Activated CD4-positive, alpha-beta T cell treated with anti-CD3 and anti-CD28 coated beads for 1 hour (primary cell): ENCODE measurements at regions not wholly inside any gene's neighbourhood (a gene's known extent, or its start where the extent isn't known, plus 50 kb on each side); places are given as distances from the start of the nearest gene placed in this dataset.

Source experiments
- DNase-seq: peaks from one replicate; pipeline ENCODE4 v3.0.0-alpha.2; 2020

GRCh38 chr10:44196008-44196320 lies 188.9 kb downstream of the CXCL12 start:
- DNase-seq: no peak

DNA sequence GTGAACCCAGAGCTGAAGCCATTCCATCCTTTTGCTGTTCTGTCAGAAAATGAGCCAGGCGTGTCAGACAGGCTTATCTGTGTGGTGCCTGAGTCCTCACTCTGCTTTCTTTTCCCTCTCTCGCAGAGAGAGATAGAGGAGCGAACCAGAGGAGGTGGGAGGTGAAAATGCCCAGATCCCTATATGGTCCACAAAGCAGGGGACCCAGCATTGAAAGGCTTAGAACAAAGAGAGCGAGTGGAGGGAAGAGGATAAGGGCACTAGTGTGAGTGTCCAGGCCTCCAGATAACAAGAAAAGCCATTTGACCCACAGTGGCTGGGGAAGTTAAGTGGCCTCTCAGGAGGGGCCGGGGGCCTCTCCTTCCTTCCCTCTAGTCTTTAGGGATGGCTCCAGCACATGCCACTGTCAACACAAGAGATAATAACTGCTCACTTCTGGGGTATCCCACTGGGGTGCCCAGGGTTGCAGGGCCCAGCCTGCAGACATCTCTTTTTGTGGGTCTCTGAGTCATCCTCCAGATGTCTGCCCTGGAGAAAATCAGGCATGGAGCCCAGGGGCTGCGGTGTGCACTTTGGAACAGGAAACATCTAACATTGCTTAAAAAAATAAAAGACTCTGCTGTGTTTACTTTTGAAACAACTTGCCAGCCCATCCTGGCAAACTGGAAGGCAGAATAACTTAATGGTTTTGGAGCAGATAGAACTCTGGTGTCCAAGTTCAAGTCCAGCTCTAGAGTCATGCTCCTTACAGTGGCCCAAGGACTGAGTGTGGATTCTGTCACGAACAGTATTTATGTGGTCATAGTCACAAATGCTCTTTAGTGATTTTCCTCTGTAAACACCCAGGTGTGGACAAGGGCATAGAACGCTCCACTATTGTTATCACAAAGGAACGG lies 189.5 kb downstream of the CXCL12 start:
- DNase-seq: no peak

DNA sequence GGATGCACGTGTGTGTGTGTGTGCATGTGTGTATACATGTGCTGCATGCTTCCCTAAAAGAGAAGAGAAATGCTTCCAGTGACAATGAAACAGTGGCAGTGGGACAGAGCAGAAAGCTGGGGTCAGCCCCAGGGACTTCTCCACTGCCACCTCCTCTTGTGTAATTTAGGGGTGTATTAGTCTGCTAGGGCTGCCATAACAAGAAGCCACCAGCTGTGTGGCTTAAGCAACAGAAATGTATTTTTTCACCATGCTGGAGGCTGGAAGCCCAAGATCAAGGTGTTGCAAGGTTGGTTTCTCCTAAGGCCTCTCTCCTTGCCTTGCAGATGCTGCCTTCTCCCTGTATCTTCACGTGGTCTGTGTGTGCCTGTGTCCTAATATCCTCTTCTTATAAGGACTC lies 190.5 kb downstream of the CXCL12 start:
- no peak for DNase-seq

GRCh38 chr10:44193567-44194220 lies 191.2 kb downstream of the CXCL12 start:
- no peak for DNase-seq

DNA sequence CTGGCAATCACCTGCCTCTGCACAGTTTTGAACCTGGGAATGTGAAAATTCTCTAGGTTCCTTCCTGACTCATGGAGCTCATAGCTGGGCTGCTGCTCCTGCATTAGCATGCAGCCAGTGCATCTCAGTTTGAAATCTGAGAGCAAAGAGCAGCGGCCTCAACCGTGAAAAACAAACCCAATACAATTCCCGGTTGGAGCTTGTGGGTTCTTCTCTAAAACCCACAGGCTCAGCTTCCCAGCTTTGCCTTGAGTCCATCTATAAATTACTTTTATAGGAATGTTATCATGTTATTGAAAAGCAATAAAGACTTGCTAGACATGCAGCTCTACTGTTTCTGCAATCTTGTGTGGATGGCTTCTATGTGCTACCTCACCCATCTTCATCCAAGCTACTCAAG lies 191.7 kb downstream of the CXCL12 start:
- DNase-seq: no peak

GRCh38 chr10:44192435-44192834 lies 192.5 kb downstream of the CXCL12 start:
- no peak for DNase-seq

DNA sequence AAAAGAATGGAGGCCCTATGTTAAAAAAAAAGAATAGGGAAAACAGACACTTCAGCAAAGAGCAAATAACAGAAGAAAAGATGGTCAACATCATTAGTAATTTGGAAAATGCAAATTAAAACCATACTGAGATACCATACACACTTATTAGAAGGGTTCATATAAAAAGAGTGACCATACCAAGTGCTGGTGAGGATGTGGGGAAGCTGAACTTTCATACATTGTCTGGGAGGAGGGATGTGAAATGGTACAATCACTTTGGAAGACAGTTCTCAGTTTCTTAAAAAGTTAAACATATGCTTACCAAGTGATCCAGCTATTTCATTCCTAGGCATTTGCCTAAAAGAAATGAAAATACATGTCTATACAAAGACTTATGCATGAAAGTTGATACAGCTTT lies 194.4 kb downstream of the CXCL12 start:
- no peak for DNase-seq

GRCh38 chr10:44186821-44187220 lies 198.1 kb downstream of the CXCL12 start:
- DNase-seq: no peak

- no peak for DNase-seq
Observed at GRCh38 chr10:44186150-44186549, 198.7 kb downstream of the CXCL12 start.

GRCh38 chr10:44185315-44185666 lies 199.6 kb downstream of the CXCL12 start:
- no peak for DNase-seq

DNA sequence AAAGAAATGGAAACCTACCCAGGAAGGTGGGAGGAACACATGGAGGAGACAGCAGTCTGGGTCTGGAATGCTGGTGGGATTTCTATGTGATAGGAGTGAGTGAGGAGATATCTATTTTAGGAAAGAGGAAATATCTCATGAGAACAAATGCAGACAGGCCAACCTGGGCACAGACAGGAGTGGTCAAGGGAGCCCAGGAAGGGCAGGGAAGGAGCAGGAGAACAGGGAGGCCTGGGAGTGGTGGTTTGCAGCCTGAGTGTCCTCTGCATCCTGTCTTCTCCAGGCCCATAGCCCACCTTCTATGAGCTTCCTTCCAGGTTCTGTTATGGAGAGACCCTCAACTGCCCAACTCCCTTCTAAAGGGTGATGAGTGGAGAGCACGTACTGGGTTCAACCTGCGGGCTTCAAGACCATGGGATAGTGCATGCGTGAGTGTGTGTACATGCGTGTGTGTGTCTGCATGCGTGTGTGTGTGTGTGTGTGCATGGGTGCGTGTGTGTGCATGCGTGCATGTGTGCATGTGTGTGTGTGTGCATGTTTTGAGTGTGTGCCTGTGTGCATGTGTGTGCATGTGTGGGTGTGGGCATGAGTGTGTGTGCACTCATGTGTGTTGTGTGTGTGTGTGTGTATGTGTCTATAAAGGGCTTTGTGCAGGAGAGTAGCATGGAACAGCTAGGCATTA lies 200.1 kb downstream of the CXCL12 start:
- no peak for DNase-seq

- DNase-seq: no peak
Observed at GRCh38 chr10:44183667-44184632, 200.9 kb downstream of the CXCL12 start.

DNA sequence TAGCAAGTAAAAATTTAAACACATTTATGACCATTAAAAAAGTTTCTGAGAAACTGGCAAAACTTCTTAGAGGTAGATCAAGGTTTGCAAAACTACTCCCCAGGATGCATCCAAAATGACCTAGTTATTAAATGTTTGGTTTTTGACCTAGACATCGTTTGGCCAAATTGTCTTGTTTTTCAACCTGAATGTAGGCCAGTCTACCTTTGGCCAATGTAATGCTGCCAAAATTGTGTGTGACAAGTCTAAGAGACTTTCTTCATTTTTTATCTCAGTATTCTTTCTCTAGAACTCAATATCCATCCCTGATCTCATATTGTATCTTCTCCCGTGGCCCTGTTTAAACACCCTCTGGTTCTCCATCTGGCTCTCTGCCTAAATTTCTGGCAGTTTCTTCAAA lies 202.0 kb downstream of the CXCL12 start:
- no peak for DNase-seq

DNA sequence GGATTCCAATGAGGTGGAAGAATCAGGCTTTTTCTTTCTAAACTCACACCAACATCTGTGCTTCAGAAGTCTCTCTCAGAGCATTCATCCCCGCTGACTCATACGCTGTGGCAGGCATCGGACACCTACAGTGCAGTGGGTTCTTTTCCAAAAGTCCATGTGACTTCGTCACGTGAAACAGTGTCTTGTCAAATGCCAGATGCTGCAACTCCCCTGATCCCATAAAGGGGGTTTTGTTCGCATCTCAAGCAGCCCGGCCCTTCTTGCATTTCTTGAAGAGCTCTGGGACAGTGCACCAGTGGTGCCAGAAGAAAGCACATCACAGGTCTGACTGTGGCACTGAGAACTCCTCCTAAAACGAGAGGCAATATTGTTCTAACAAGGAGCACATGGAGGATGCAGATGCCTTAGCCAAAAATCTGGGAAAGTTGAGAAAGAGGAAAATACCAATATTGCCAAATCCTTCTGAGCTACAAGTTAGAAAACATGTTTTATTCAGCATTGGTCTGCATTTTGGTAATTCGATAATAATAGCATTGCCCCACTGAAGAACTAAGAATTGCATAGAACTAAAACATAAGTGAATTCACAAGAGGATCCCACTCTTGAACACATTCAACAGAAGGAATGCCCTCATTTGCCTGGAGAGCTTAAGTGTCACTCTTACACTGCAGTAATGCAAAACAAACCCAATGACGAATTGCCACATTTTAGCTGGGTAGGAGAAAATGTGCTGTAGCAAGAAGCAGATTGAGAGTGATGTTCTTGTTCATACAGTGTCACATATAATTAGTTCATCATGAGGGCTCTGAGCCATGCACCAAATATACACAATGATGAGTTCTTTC lies 204.4 kb downstream of the CXCL12 start:
- no peak for DNase-seq

DNA sequence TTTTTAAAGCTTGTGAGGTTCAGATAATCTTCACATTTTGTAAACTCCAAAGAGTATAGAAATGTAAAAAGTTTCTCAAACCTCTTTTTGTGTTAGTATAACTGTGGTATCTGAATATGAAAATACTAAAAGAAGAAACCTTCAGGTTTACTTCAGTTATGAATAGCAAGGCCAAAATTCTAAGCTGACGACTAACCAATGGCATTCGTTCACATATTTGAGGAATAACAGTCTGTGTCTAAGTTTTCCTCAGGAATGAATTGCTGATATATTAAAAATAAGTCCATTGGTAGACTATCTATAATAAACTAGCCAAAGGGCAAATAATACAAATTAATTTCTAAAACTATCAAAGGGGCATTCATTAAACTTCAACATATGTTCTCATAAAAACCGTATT lies 206.0 kb downstream of the CXCL12 start:
- DNase-seq: no peak

- no peak for DNase-seq
Observed at GRCh38 chr10:44178281-44178680, 206.6 kb downstream of the CXCL12 start.

DNA sequence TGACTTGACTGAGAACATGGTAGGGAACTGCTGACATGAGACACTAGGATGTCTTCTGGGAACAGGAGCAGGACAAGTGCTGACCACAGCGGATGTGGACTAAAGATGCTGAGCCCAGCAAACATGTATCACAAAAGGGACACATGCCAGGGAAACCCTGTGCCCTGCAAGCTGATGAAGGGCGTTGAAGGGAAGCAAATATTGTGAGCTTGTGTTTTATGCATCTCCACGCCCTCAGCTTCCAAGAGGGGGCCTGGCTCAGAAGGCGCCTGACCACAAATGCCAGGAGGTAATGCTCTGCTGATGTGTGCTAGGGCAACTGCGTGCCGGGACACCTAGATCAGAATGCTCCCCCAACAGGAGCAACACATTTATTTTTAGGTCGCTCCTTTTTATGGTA lies 207.3 kb downstream of the CXCL12 start:
- DNase-seq: no peak

- DNase-seq: no peak
Observed at GRCh38 chr10:44176311-44176710, 208.6 kb downstream of the CXCL12 start.

DNA sequence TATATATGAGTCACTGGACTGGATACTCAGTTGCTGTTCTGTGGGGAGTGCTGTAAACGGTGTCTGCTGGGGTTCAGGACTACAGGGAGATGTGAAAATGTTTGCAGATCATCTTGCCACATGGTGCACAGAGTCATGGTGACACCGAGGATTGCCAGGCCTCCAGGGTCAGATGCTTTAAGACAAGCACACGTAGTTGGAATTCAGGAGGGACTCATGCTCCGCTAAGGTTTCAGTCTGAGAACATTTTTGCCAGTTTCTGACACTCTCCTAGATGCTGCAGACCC lies 211.3 kb downstream of the CXCL12 start:
- DNase-seq: no peak

GRCh38 chr10:44172883-44173607 lies 211.9 kb downstream of the CXCL12 start:
- no peak for DNase-seq

DNA sequence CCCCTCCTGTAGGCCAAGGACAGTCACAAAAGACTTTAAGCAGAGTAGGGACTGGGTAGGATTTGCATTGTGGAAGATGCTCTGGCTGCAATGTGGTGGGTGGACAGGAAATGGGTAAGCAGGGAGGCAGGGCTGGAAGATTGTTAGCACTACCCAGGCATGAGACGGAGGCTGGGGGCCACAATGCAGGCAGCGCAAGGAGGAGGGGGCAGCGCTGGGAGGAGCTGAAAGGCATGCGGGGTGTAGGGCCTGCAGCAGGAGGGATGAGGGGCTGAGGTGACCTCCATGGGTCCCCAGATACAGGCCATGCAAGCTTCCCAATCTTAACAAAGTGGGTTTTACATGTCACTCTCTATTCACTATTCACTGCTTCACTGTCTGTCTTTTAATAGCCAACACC lies 213.1 kb downstream of the CXCL12 start:
- no peak for DNase-seq

DNA sequence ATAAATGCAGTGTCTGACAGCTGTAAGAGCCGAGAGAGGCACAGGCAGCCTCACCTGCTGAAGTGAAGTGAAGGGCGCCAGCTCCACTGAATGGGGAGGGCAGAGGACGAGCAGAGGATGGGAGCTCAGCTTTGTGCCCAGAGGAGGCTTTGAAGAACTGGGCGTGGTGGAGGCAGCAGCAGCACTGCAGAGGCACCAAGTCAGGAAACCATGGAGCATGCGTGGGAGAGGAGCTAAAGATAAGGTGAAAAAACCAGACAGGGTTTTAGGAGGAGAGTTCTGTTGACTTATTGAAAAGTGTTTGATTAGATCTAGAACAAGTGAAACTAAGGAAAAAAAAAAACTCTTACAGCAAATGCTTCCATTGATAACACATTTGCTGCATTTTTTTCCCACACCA lies 216.4 kb downstream of the CXCL12 start:
- no peak for DNase-seq
